Progenitor cell of endocrine pancreas (in vitro differentiated cells): ENCODE measurements at regions not wholly inside any gene's neighbourhood (a gene's known extent, or its start where the extent isn't known, plus 50 kb on each side); places are given as distances from the start of the nearest gene placed in this dataset.

ENCODE experiments used
- DNase-seq: peaks from one replicate; pipeline ENCODE4 v3.0.0; 2021; ENCODE audit warnings: low spot score; ENCODE audit not compliant: unreplicated experiment
- H3K27ac Mint-ChIP-seq: 2 replicates; pipeline ENCODE4 v1.8.0; 2021; ENCODE audit warnings: mild to moderate bottlenecking, moderate library complexity, mixed read lengths
- H3K27me3 Mint-ChIP-seq: 2 replicates; pipeline ENCODE4 v1.8.0; 2021; ENCODE audit warnings: mixed read lengths
- H3K36me3 Mint-ChIP-seq: 2 replicates; pipeline ENCODE4 v1.8.0; 2022; ENCODE audit warnings: mixed read lengths; ENCODE audit not compliant: insufficient read depth
- H3K4me1 Mint-ChIP-seq: 2 replicates; pipeline ENCODE4 v1.8.0; 2021; ENCODE audit warnings: low read depth, mixed read lengths
- H3K4me3 Mint-ChIP-seq: 2 replicates; pipeline ENCODE4 v1.8.0; 2021; ENCODE audit warnings: low read depth, mild to moderate bottlenecking, moderate library complexity, mixed read lengths
- H3K9me3 Mint-ChIP-seq: 2 replicates; pipeline ENCODE4 v1.8.0; 2021; ENCODE audit warnings: low read depth, mixed read lengths
- CTCF ChIP-seq: fragments of 200-600 bp; sonication (generic); IDR thresholded peaks from one replicate; pipeline ENCODE4 v1.5.0; 2021; ENCODE audit warnings: antibody characterized with exemption, mild to moderate bottlenecking; ENCODE audit not compliant: unreplicated experiment

GRCh38 chr6:2560140-2560818 is 190.4 kb downstream of the MYLK4 start:
- Mint-ChIP-seq H3K4me1 (peaks cover 37% of the 10 kb centered on the region), H3K27me3 (no peaks in the 10 kb centered on the region), H3K4me3 (no peak overlapping the region), H3K36me3 (no peaks in the 10 kb centered on the region), H3K27ac (no peak overlapping the region), H3K9me3 (peaks cover 4% of the 10 kb centered on the region)
- no peak for TF ChIP-seq CTCF
- DNase-seq = no peak

- Mint-ChIP-seq H3K4me3 (no peak overlapping the region), H3K9me3 (no peaks in the 10 kb centered on the region), H3K27ac (peak overlapping the region; percentile 49), H3K4me1 (peaks cover 32% of the 10 kb centered on the region), H3K27me3 (no peaks in the 10 kb centered on the region), H3K36me3 (no peaks in the 10 kb centered on the region)
- no peak for DNase-seq
- TF ChIP-seq CTCF = no peak
Observed at GRCh38 chr6:2558861-2559801, 191.6 kb downstream of the MYLK4 start.

GRCh38 chr6:2558098-2558680 is 192.5 kb downstream of the MYLK4 start:
- Mint-ChIP-seq H3K36me3 (no peaks in the 10 kb centered on the region), H3K27me3 (no peaks in the 10 kb centered on the region), H3K4me3 (no peak overlapping the region), H3K4me1 (peaks cover 22% of the 10 kb centered on the region), H3K9me3 (no peaks in the 10 kb centered on the region), H3K27ac (no peak overlapping the region)
- TF ChIP-seq CTCF = no peak
- DNase-seq = no peak

- H3K4me3 Mint-ChIP-seq = no peak overlapping the region
- H3K4me1 Mint-ChIP-seq = peaks cover 21% of the 10 kb centered on the region
- no peaks in the 10 kb centered on the region for H3K27me3 Mint-ChIP-seq
- no peaks in the 10 kb centered on the region for H3K36me3 Mint-ChIP-seq
- H3K27ac Mint-ChIP-seq = no peak overlapping the region
- TF ChIP-seq CTCF = no peak
- DNase-seq = no peak
- H3K9me3 Mint-ChIP-seq = no peaks in the 10 kb centered on the region
Observed at GRCh38 chr6:2557181-2557720, 193.5 kb downstream of the MYLK4 start.

- H3K9me3 Mint-ChIP-seq = no peaks in the 10 kb centered on the region
- no peak overlapping the region for H3K27ac Mint-ChIP-seq
- no peak for TF ChIP-seq CTCF
- H3K27me3 Mint-ChIP-seq = no peaks in the 10 kb centered on the region
- DNase-seq = no peak
- H3K36me3 Mint-ChIP-seq = no peaks in the 10 kb centered on the region
- H3K4me3 Mint-ChIP-seq = no peak overlapping the region
- peaks cover 19% of the 10 kb centered on the region for H3K4me1 Mint-ChIP-seq
Observed at GRCh38 chr6:2556761-2557160, 194.0 kb downstream of the MYLK4 start.
